Mucosa of gallbladder (tissue), 1 donor: ENCODE measurements at regions not wholly inside any gene's neighbourhood (a gene's known extent, or its start where the extent isn't known, plus 50 kb on each side); places are given as distances from the start of the nearest gene placed in this dataset.
"Not testable (repeated sequence)": the region's sequence is repeated elsewhere in the genome, so short reads cannot be mapped to it uniquely, and the experiment has no call there.

Source experiments
- DNase-seq: peaks from one replicate; pipeline ENCODE4 v3.0.0-alpha.2; 2020; ENCODE audit warnings: low spot score
- donor health status: DM: no; HTN: no; CAD: no.

DNA sequence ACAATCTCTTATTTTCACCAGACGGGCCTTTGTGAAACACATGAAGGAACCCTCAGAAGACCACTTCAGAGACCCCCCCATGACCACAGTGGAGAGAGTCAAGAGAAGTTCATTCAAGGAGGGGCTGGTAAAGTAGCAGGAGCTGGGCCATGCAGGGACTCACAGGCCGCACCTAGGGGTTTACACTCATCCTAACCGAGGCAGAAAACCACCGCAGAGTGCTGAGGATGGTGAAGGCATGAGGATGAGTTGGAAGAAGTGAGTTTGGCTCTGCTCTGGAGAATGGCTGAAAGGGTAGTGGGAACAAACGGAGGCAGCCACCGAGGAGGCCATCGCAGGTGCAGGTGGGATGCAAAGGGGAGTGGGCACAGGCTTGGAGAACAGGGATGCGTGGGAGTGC lies 1046.9 kb downstream of the UQCRFS1 start:
- DNase-seq = no peak

DNA sequence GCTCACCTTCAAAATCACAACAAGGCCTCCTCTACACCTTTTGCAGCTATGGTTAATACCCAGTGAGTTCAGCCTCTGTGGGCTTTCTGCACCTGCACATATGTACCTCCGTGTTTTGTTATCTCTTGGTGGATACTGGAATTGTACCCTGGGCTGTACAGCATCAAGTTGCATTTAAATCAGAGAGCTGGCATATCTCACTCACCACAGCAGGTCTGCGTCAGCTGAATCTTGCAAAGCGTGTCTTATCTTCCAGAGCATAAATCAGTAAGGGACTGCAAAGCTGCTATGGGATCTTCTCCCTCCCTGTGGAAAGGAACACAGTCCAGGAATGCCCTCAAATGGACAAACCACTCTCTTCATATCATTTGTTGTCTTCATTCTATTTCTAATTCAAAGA lies 1048.7 kb downstream of the UQCRFS1 start:
- DNase-seq = no peak

DNA sequence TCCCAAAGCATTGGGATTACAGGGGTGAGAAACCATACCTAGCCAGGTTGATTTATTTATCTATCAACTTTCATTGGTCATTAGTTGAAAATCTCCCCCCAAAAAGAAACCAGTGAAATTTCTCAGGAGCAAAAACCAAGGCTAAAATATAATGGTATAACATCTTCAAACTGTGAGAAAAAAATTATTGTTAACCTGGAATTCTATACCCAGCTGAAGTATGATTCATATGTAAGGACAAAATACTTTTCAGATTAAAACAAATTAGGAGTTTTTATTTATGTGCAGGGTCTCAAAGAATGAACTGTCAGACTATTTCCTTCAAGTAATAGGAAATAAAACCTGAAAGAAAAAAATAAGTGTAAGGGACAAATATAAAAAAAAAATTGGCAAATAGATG lies 1053.9 kb downstream of the UQCRFS1 start:
- DNase-seq = no peak

DNA sequence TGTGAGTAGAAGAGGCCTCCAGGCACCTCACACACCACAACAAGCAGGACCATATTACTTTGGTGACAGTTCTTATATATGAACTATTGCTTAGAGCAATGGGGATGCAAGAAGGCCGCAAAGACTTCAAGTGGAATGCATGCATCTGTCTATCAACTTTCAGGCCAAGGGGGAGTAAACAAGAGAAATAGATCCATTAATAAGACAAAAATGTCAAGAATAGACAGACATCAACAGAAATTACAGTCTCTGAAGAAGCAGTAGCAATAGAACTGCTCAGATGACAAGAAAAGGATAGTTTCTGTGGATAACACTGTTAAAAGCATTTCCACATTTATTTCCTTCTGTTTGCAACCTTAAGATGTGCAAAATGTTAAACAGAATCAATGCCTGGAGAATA lies 1057.7 kb downstream of the UQCRFS1 start:
- DNase-seq = no peak

DNA sequence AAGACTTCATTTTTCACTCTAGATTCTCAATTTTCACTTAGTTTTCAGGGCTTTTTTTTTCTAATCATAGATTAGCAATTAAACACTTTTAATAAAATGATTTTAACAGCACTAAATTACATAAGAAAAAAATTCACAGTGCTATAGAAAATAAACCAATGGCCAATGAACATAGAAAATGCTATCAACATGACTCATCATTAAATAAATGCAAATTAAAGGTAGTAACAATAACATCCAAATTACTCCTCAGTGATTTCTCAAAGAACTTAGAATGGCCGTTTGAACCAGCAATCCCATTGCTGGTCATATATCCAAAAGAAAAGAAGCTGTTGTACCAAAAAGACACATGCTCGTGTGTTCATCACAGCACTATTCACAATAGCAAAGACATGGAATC lies 1058.9 kb downstream of the UQCRFS1 start:
- DNase-seq = no peak

DNA sequence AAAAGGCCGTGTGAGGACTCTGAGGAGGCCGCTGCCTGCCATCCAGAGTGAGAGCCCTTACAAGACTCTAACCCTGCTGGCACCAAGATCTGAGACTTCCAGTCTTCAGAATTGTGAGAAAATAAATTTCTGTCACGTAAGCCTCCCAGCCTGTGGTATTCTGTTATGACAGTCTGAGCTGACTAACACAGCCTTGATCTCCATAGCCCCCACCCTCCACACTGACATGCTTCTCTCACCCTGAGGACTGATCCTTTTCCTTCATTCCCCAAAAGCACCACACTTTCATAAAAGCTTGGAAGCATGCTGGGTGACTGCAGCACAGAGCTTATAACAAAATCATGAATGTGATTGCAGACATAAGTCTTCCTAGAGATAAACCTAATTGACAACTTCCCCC lies 1059.8 kb downstream of the UQCRFS1 start:
- DNase-seq = no peak

DNA sequence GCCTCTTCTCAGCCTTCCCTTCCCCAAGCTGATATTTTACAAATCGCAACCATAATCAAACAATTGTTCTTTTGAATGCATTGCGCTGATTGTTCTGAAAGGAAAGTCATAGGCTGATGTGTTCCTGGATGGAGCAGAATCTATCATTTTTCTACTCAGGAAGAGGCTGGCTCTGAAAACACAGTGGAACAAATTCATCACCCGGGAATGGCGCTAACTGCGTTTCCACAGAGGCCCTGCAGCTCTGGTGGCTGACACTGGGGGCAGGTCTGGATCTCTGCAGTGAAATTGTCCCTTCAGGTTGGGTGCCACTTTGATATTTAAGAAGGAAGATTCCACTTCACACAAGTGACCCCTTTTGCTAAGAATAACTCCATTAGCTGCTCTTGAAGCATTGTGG lies 1060.8 kb downstream of the UQCRFS1 start:
- DNase-seq = no peak

DNA sequence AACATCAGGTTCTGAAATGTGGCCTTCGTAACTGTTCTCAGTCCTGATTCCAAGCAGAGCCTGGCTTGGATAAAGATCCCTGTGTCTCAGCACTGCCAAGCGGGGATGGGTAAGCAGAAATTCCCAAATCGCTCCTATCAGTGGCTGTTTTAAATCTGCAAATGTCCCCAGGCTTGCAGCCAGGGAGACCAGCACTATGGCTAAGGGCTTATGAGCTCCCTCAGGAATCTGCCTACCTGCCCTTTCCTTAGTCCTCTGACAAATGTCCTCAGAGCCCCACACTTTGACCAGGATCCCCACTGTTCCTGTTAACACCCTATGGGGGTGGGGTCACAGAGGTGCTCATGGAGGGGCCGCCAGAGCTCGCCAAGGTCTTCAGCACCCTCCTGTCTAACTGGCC lies 1062.8 kb downstream of the UQCRFS1 start:
- DNase-seq = no peak

DNA sequence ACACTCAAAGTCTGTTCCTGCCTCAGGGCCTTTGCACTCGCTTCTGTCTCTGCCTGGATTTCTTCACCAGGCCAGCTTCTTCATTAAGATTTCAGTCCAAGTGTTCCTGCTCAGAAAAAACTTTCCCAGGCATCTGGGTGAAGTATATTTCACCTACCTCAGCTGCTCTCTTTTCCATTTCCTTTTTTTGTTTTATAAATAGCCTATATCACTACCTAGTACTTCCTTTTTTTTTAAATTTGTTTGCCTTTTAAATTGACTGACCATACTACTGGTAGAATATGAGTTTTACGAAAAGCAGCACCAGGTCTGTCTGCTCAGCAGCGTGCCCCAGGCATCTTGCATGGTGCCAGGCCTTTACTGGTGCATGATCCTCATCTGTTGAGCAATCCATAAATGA lies 1064.4 kb downstream of the UQCRFS1 start:
- no peak for DNase-seq

DNA sequence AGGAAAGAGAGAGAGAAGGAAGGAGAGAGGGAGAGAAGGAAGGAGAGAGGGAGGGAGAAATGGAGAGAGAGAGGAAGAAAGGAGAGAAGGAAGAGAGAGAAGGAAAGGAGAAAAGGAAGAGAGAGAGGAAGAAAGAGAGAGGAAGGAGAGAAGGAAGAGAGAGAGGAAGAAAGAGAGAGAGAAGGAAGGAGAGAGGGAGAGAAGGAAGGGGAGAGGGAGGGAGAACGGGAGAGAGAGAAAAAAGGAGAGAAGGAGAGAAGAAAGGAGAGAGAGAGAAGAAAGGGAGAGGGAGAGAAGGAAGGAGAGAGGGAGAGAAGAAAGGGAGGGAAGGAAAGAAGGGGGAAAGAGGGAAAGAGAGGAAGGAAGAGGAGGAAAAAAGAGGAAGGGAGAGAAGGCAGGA lies 1070.7 kb downstream of the UQCRFS1 start:
- no peak for DNase-seq

DNA sequence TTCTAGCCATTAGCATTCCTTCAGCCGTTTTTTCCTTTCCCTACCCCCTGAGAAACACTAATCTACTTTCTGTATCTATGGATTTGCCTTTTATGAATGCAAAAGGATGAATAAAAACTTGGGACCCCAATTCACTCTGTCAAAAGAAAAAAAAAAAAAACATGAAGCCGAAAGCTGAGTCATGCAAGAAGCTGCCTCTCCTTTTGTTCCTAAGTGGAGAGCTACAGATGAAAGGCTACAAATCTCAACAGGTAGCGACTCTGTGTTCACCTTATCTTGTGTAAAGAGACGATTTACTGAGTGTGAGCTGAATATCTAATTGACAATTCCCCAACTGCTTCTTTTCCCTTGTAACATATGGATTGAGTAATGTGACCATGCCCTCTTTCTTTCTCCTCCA lies 1072.8 kb downstream of the UQCRFS1 start:
- DNase-seq = no peak

DNA sequence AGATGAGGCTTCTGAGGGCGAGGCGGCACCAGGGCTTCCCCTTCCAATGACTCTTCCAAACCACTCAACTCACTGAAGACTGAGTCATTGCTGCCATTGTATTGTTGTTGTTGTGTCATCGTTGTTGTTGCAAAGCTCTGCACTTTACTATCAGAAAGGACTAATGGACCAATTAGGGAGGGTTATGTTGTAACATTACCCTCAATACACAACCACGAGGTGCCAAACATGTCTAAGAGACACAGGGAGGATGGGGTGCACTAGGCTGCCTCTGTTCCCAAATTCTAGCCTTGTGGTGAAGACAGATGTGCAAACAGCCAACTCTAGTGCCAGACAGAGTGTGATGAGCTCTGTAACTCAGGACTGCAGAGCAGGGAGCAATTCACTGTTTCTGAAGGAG lies 1075.2 kb downstream of the UQCRFS1 start:
- DNase-seq = no peak

DNA sequence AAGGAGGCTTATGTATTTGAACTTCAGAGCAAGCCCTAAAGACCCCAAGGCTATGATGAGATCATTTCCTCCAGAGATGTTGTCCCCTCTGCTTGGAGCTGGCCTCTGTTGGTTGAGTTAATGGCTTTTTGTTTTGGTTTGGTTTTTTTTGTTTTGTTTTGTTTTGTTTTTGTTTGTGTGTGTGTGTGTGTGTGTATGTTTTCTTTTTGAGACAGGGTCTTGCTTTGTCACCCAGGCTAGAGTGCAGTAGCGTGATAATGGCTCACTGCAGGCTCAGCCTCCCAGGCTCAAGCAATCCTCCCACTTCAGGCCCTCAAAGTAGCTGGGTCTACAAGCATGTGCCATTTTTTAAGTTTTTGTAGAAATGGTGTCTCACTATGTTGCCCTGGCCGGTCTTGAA lies 1076.2 kb downstream of the UQCRFS1 start:
- DNase-seq = no peak

DNA sequence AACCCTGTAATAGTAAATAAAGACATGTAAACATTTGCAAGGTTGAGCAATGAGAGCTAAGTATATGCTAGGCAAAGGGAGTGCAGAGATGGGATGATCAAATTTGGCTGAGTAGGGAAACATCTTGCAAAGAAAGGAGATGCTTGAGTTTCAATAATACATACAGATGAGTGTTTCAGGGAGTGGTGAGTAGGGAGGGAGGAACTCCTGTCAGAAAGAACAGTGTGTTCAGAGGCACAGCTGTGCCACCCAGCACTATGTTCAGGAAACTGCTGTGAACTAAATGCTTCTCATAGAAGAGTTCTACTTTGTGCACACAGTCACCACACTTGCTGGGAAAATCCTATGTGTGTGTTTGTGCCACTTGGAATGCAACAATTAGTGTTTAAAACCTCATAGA lies 1077.1 kb downstream of the UQCRFS1 start:
- no peak for DNase-seq

DNA sequence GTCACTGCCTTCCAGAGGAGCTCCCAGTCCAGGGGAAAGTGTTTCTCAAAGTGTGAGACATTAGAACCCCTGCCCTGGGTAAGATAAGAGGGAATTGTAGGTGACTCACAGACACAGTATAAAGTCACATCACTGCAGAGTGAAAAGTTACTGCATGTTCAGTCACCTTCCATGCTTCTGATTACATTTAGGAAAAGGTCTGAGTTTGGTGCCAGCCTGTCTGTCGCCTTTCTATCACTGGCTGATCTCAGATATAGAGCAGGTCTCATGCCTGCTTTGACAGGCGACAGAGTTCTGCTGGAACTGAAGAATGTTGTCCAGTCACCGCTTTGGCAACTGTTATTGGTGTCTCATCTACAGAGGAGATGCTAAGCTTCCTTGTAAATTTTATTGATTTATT lies 1078.6 kb downstream of the UQCRFS1 start:
- no peak for DNase-seq

DNA sequence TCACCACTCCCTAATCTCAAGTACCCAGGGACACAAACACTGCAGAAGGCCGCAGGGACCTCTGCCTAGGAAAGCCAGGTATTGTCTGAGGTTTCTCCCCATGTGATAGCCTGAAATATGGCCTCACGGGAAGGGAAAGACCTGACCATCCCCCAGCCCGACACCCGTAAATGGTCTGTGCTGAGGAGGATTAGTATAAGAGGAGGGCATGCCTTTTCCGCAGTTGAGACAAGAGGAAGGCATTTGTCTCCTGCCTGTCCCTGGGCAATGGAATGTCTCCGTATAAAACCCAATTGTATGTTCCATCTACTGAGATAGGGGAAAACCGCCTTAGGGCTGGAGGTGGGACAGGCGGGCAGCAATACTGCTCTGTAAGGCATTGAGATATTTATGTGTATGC lies 1082.1 kb downstream of the UQCRFS1 start:
- DNase-seq = not testable (repeated sequence)

DNA sequence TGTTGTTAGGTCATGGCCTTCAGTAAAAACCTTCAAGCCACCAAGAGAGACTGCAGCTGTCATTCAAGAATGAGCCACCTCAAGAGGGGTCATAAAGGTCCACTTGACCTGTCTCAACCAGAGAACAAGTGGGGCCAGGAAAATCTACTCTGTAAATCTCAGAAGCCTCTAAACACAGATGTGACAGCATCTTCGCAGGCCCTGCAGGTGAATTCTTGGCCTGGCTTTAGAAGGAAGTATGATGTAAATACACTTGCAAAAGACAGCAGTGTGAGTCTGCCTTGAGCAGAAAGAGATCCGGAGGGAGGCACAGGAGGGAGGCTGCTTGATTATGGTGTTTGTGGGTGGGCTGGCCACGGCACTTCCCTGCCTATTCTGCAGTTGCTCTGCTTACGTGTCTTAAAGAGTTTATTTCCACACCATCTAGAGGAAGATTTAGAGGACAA lies 1082.9 kb downstream of the UQCRFS1 start:
- no peak for DNase-seq

DNA sequence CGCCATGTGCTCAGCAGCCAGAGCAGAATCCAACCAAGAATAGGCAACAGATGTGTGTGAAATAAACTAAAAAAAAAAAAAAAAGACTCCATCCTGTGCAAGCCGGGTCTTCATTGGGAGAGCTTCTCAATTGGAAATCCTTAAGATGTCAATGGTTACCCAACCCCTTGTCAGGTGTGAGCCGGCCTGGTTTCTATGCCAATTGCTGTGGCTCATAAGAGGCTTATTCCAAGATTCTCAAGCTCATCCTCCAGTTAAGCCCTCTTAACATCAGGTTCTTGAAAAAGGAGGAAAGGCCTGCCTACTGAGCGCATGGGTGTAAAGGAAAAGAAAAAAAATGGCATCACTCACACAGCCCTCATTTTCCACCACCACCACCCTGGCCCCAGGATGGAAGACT lies 1084.6 kb downstream of the UQCRFS1 start:
- DNase-seq = no peak

DNA sequence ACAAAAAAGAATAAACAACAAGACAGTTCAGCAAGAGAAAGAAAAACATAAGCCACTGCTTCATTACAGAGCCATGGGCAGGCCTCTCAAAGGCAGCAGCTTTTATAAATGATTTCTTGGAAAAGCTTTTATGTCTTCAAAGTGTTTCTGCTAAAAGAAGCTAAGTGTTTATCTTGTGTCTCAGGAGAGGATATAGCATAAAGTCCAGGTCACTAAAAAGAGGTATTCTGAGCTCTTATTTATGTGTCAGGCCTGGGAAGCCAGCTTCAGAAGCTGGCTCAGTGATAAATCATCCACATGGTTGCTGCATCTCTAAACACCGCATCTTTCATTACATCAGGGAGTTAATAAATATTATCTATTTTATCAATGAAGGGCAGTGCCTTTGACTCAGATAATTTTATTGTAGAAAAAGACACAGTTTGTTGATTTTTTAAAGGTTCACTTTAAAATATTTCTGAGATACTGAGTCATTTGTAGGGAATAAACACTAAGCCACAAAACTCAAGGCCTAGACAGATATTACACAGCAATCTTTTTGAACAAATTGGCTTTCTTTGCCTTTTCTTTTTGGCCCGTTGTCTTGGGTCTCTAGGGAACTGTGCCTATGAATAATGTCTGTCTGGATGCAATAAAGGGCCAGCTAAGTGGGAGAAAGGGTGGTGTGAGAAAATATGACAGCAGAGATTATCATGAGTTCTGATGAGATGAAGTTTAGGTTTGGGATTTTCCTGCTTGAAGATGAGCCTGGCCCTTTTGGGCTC lies 1086.6 kb downstream of the UQCRFS1 start:
- DNase-seq = no peak

DNA sequence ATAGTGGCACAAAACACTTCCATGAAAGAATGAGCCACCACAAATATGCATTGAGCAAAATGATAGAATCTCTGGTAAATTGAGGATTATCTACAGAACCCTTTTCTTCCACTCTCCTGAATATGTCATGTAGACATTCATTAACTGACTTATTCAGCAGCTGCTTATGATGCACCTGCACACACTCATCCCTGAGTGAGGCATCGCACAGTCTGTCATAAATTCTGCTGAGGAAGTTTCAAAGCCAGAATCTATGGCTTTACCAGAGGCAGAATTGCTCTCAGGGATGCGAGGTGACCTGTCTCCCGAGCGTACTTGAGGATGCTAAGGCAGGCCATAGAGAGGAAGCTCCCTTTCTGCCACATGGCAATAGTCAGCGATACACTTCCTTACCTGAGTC lies 1090.2 kb downstream of the UQCRFS1 start:
- DNase-seq = no peak

DNA sequence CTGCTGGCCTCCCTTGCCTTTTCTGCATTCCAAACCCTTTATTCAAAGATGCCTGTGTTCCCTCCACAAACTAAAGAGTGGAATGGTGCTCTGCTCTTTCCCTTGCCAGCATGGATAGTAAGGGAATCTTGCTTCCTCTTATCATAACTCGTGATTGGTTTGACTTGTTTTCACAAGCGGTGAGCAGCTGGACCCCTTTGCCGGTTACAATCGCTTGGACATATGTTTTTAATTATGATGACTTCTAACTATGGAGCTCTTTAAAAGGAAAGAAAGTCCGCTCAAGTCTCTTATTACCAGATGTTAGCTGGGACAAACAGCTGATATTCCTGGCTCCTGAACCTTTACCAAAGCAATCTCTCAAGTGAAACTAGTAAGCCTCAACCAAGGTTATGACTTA lies 1094.7 kb downstream of the UQCRFS1 start:
- DNase-seq = no peak

DNA sequence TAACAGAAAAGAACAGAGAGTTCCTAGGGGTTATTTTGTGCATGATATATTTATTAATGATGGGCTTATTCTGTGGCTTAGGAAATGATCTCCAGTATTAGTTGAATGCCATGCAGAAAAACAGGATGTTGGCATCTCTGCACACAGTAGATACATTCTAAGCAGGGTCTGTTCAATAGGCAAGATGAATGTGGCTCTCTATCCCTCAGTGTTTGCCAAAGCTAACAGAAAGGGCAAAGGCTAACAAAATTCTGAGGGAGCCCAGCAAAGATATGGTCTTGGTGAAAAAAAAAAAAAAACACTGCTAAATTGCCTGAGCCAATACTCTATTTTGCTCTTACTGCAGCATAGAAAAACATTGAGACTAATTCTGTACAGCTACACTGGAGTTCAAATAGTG lies 1095.8 kb downstream of the UQCRFS1 start:
- DNase-seq = no peak

DNA sequence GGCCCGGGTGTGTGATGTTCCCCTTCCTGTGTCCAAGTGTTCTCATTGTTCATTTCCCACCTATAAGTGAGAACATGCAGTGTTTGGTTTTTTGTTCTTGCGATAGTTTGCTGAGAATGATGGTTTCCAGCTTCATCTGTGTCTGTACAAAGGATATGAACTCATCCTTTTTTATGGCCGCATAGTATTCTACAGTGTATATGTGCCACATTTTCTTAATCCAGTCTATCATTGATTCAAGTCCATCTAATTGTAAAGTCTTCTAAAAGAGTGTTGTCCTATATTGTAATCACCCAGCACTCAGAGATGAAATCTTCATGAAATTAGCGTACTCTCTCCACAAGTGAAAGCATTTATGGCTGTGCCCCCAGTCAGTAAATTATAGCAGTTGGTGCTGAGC lies 1096.6 kb downstream of the UQCRFS1 start:
- DNase-seq = not testable (repeated sequence)

DNA sequence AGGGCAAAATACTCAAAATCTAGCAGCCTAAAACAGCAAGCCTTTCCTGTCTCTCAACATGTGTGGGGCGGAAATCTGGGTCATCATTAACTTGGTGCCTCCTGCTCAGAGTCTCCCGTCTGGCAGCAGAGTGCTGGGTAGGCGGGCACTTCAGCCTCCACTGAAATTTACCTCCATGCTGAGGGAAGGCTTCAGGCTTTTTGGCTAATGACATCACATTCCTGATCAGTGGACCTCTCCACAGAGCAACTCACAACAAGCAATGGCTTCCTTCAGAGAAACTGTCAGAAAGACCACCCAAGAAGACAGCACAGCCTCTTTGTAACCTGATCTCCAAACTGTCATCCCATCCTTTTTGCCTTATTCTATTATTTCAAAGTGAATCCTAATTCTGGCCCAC lies 1109.0 kb downstream of the UQCRFS1 start:
- no peak for DNase-seq
